Keratinocyte (primary cell): ENCODE measurements at regions not wholly inside any gene's neighbourhood (a gene's known extent, or its start where the extent isn't known, plus 50 kb on each side); places are given as distances from the start of the nearest gene placed in this dataset.

Source experiments
- CTCF ChIP-seq, 3 experiments: IDR thresholded peaks in 1 of 3; conservative IDR thresholded peaks in 1 of 3; optimal IDR thresholded peaks in 1 of 3; 2 replicates in 2 of 3; 3 replicates in 1 of 3; pipeline versions ENCODE3 to v1.5.1; 2011; ENCODE audit warnings: low read length in 3 of 3, mild to moderate bottlenecking in 3 of 3, moderate library complexity in 2 of 3, control low read depth in 1 of 3, inconsistent platforms in 1 of 3; ENCODE audit not compliant: insufficient read depth in 2 of 3; ENCODE audit errors: extremely low read depth in 1 of 3
- EZH2 ChIP-seq: IDR thresholded peaks from one replicate; pipeline ENCODE4 v1.6.1; 2012; ENCODE audit warnings: inconsistent platforms, mild to moderate bottlenecking, low read length, moderate library complexity

GRCh38 chr22:35175392-35175791, 81.9 kb upstream of the HMGXB4 start:
- TF ChIP-seq CTCF (optimal IDR thresholded peaks at IDR 0.05 in 1 of 3, IDR thresholded peaks at IDR 0.05 in 1 of 3, conservative IDR thresholded peaks at IDR 0.05 in 1 of 3; ENCODE audit: extremely low read depth in 1 of 3, insufficient read depth in 2 of 3, low read length in 3 of 3) (no peak), EZH2 (no peak)
